C4-2B (cell line): ENCODE measurements at regions not wholly inside any gene's neighbourhood (a gene's known extent, or its start where the extent isn't known, plus 50 kb on each side); places are given as distances from the start of the nearest gene placed in this dataset.

Experiments
- H3K27ac ChIP-seq: fragments of 450-650 bp; 2 replicates; pipeline ENCODE4 v1.5.1; 2017
- ZFX ChIP-seq: fragments of 450-650 bp; IDR thresholded peaks from 2 replicates; pipeline ENCODE4 v1.6.1; 2017
- TF ChIP-seq, protein P1 (sequence below): fragments of 450-650 bp; conservative IDR thresholded peaks from 2 replicates; pipeline ENCODE4 v1.5.1; 2017; ENCODE audit warnings: mild to moderate bottlenecking

DNA sequence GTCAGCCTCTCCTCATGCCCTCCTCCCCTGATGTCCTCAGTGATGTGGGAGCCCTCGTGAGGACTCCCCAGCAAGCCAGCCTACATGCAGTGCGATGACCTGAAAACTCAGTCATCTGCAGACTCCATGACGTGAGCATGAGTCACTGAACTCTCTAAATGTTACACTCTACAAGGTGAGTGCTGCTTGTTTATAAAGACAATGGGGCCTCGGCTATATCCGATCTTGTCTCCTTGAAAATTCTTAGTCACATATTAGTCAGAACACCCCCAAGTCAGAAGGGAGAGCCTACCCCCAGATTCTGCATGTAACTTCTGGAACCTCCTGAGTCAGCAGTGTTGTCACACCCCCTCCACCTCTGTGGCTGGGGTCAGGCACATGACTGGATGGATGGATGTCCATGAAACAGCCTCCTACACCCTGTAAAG is 673.8 kb downstream of the INHBA start:
- TF ChIP-seq, protein P1, sequence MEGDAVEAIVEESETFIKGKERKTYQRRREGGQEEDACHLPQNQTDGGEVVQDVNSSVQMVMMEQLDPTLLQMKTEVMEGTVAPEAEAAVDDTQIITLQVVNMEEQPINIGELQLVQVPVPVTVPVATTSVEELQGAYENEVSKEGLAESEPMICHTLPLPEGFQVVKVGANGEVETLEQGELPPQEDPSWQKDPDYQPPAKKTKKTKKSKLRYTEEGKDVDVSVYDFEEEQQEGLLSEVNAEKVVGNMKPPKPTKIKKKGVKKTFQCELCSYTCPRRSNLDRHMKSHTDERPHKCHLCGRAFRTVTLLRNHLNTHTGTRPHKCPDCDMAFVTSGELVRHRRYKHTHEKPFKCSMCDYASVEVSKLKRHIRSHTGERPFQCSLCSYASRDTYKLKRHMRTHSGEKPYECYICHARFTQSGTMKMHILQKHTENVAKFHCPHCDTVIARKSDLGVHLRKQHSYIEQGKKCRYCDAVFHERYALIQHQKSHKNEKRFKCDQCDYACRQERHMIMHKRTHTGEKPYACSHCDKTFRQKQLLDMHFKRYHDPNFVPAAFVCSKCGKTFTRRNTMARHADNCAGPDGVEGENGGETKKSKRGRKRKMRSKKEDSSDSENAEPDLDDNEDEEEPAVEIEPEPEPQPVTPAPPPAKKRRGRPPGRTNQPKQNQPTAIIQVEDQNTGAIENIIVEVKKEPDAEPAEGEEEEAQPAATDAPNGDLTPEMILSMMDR: no peak
- TF ChIP-seq ZFX: no peak
- H3K27ac ChIP-seq: no peak overlapping the region

DNA sequence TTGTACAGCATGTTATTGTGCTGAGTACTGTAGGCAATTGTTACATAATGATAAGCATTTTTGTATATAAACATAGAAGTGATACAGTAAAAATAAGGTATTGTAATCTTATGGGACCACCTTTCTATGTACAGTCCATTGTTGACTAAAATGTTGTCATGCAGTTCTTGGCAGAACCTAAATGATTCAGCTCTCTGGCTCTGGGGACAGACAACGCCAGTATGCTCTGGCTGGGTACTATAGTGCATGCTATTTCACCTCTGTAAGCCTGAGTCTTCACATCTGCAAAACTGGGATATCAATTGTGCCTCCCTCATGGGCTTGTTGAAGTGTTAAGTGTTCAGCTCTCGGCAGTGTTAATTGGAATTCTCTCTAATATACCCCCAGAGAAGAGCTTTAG is 674.3 kb downstream of the INHBA start:
- TF ChIP-seq, protein P1: no peak
- H3K27ac ChIP-seq: no peak overlapping the region

DNA sequence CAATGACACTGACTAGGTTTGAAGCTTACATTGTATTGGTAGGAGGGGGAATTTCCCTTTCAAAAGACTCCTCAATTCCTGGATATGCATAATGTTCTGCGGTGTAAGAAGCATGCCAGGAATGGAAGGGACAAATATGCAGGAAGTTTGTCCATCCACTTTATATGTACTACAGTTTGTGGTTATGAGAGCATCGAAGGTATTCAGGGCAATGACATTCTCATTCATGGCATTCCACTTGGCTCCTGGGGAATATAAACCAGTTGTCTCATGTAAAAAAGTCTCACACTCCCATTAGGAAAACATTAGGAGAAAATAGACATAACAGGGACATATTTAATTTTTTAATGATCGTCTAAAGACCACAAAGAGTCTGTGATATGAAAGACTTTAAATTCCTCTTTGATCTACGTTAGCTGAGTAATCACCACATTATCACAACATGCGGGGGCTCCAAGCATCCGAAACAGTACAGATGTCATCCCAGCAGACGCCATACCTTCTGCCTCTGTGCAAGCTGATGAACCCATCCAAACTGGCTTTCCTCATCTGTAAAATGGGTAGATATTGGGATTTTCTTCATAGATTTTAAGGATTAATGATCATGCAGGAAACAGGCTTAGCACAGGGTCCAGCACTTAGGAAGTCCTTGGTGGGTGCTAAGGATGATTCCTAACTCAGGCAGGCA is 675.3 kb downstream of the INHBA start:
- TF ChIP-seq, protein P1: no peak
- no peak for TF ChIP-seq ZFX
- H3K27ac ChIP-seq: no peak overlapping the region

DNA sequence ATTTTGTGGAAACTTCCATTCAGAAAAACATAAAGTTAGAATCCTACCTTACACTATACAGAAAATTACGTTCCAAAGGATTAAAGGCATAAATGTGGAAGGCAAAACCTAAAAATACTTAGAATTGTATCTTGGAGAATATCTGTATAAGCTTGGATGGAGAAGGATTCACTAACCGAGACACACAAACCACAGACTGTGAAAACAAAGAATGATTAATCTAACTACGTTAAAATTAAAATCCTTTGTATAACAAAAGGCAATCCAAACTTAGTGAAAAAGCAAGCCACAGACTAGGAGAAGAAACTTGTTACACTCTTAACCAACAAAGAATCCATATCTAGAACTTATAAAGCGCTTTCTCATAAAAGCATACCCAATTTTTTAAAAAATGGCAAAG is 678.8 kb downstream of the INHBA start:
- no peak overlapping the region for H3K27ac ChIP-seq
- TF ChIP-seq, protein P1: no peak
- TF ChIP-seq ZFX: no peak

DNA sequence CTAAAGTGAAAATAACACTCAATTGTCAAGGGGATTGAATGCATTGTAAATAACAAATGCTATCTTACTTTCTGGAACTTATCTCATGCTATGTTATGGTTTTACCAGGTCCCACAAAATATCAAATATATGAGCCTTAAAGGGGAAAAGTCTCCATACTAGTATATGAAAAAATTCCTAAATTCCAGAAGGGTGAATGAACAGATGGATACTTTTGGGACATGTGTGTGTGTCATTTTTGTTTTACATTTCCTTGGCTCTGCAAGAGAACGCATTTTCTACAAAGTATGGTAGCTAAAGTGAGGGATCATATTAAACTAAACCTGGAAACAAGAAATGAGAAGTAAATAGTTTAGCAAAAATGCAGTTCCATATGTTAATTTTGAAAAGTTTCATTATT is 682.8 kb downstream of the INHBA start:
- no peak overlapping the region for H3K27ac ChIP-seq
- TF ChIP-seq ZFX: no peak
- TF ChIP-seq, protein P1: no peak

DNA sequence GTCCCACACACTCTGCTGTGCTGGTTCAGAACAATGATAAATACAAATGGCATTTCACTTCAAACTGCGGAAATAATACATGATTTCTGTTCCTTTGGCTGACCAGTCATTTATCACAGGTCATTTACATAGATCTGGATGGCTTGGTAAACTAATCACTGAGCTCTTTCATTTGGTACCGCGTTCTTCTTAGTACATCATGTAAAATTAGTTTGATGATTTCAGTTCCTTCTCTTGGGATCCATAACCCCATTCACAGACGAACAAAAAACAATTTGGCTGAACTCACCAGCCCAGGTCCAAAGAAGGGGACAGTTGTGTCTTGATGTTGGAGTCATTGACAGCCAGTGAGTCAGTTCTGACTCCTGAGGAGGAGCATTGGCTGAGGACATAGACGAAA is 689.8 kb downstream of the INHBA start:
- TF ChIP-seq, protein P1: no peak
- no peak for TF ChIP-seq ZFX
- H3K27ac ChIP-seq: no peak overlapping the region

DNA sequence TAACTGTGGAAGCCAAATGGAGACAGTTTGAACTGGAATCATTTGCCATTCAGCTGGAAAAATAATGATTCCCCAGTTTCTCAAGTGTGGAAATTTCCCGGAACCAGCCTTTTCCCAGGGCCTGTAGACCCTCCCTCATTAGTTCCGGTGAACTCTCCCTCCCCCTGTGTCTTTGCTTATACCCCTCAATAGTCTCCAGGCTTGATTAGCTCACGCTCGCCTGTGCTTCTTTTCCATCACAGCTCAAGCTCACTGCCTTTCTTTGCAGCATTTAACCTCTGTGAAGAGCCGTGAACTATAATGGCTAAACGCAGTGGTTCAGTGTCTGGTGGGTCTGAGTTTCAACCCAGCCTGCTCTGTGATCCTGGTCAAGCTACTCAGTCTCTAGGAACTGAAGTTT is 690.8 kb downstream of the INHBA start:
- TF ChIP-seq, protein P1: no peak
- no peak for TF ChIP-seq ZFX
- no peak overlapping the region for H3K27ac ChIP-seq
